Activated B cell treated with CpG ODN at 0.5 μM for 24 hours (primary cell): ENCODE measurements at regions not wholly inside any gene's neighbourhood (a gene's known extent, or its start where the extent isn't known, plus 50 kb on each side); places are given as distances from the start of the nearest gene placed in this dataset.

Experiments
- ATAC-seq: fragments of 200-7000 bp; cut with Tn5 transposase; one replicate; pipeline ENCODE4 v1.10.0; 2021; ENCODE audit warnings: low read depth, mild to moderate bottlenecking, moderate library complexity
- CTCF ChIA-PET: fragments of 350-600 bp; sonication (Branson Sonifier 250); formaldehyde crosslinking; loops from one replicate; lab custom pipeline; 2021; ENCODE audit warnings: antibody characterized with exemption; lab: Charles Lee
- POLR2A ChIA-PET: fragments of 350-600 bp; sonication (Branson Sonifier 250); formaldehyde crosslinking; loops from one replicate; lab custom pipeline; 2021; ENCODE audit warnings: antibody characterized with exemption; lab: Charles Lee
- DNase-seq: peaks from one replicate; pipeline ENCODE4 v3.0.0; 2022
- H3K27ac Mint-ChIP-seq: one replicate; pipeline ENCODE4 v1.8.0; 2020; ENCODE audit warnings: mixed read lengths
- H3K27me3 Mint-ChIP-seq: one replicate; pipeline ENCODE4 v1.8.0; 2021; ENCODE audit warnings: mixed read lengths
- H3K36me3 Mint-ChIP-seq: one replicate; pipeline ENCODE4 v1.8.0; 2021; ENCODE audit warnings: low read depth, mixed read lengths
- H3K4me1 Mint-ChIP-seq: one replicate; pipeline ENCODE4 v1.8.0; 2021; ENCODE audit warnings: mixed read lengths
- H3K4me3 Mint-ChIP-seq: one replicate; pipeline ENCODE4 v1.8.0; 2020; ENCODE audit warnings: mild to moderate bottlenecking, mixed read lengths
- H3K9me3 Mint-ChIP-seq: one replicate; pipeline ENCODE4 v1.8.0; 2020; ENCODE audit warnings: mixed read lengths
- CTCF ChIP-seq: fragments of 200-600 bp; IDR thresholded peaks from one replicate; pipeline ENCODE4 v1.8.0; 2022; ENCODE audit warnings: antibody characterized with exemption, mild to moderate bottlenecking
- intact Hi-C: fragments of 100-400 bp; cut with micrococcal nuclease; formaldehyde crosslinking; loops from one replicate; pipeline ENCODE4 v1.15.1; 2024

GRCh38 chr2:22579341-22579740 is 805.6 kb upstream of the KLHL29 start:
- no peak for DNase-seq
- Mint-ChIP-seq H3K36me3 (no peaks in the 10 kb centered on the region), H3K27ac (no peak overlapping the region), H3K4me1 (no peaks in the 10 kb centered on the region), H3K27me3 (no peaks in the 10 kb centered on the region), H3K9me3 (peaks cover 24% of the 10 kb centered on the region), H3K4me3 (no peak overlapping the region)
- no peak for ATAC-seq
- ChIA-PET CTCF (no interaction called here), POLR2A (no interaction called here)
- intact Hi-C loops: no loop called here
- TF ChIP-seq CTCF: no peak

GRCh38 chr2:22582107-22582506 is 802.9 kb upstream of the KLHL29 start:
- Mint-ChIP-seq H3K4me3 (no peak overlapping the region), H3K36me3 (no peaks in the 10 kb centered on the region), H3K9me3 (peaks cover 24% of the 10 kb centered on the region), H3K27me3 (no peaks in the 10 kb centered on the region), H3K4me1 (no peaks in the 10 kb centered on the region), H3K27ac (no peak overlapping the region)
- intact Hi-C loops: no loop called here
- ATAC-seq: no peak
- ChIA-PET POLR2A (no interaction called here), CTCF (no interaction called here)
- no peak for TF ChIP-seq CTCF
- DNase-seq: no peak

- no peaks in the 10 kb centered on the region for H3K4me1 Mint-ChIP-seq
- H3K36me3 Mint-ChIP-seq: no peaks in the 10 kb centered on the region
- no peak overlapping the region for H3K27ac Mint-ChIP-seq
- TF ChIP-seq CTCF: no peak
- H3K9me3 Mint-ChIP-seq: peaks cover 10% of the 10 kb centered on the region
- intact Hi-C loops: no loop called here
- CTCF ChIA-PET: no interaction called here
- ATAC-seq (no peak), DNase-seq (no peak)
- H3K27me3 Mint-ChIP-seq: no peaks in the 10 kb centered on the region
- H3K4me3 Mint-ChIP-seq: no peak overlapping the region
- POLR2A ChIA-PET: no interaction called here
Observed at GRCh38 chr2:22596306-22596705, 788.7 kb upstream of the KLHL29 start.

- no peak overlapping the region for H3K4me3 Mint-ChIP-seq
Observed at GRCh38 chr2:22600156-22600555, 784.8 kb upstream of the KLHL29 start.

GRCh38 chr2:22600999-22601398 is 784.0 kb upstream of the KLHL29 start:
- intact Hi-C loops: no loop called here
- no peak for ATAC-seq
- POLR2A ChIA-PET: no interaction called here

More at GRCh38 chr2:22600156-22600555, 784.8 kb upstream of the KLHL29 start:
- ChIA-PET CTCF (no interaction called here), POLR2A (no interaction called here)
- no peaks in the 10 kb centered on the region for H3K4me1 Mint-ChIP-seq
- H3K27me3 Mint-ChIP-seq: no peaks in the 10 kb centered on the region
- H3K27ac Mint-ChIP-seq: no peak overlapping the region
- intact Hi-C loops: no loop called here
- DNase-seq (no peak), ATAC-seq (no peak)
- TF ChIP-seq CTCF: no peak
- H3K36me3 Mint-ChIP-seq: no peaks in the 10 kb centered on the region
- peaks cover 4% of the 10 kb centered on the region for H3K9me3 Mint-ChIP-seq

More at GRCh38 chr2:22600999-22601398, 784.0 kb upstream of the KLHL29 start:
- no peak overlapping the region for H3K27ac Mint-ChIP-seq
- H3K36me3 Mint-ChIP-seq: no peaks in the 10 kb centered on the region
- DNase-seq: no peak
- CTCF ChIA-PET: interaction anchor here (0.7 kb wide), 1 partner anchor 842 kb away, joined by 4 read pairs; no protein-coding TSS in a partner anchor
- no peak overlapping the region for H3K4me3 Mint-ChIP-seq
- H3K9me3 Mint-ChIP-seq: peaks cover 4% of the 10 kb centered on the region
- no peaks in the 10 kb centered on the region for H3K4me1 Mint-ChIP-seq
- H3K27me3 Mint-ChIP-seq: no peaks in the 10 kb centered on the region
- TF ChIP-seq CTCF: no peak
